HG03139 (cell line): ENCODE measurements at regions not wholly inside any gene's neighbourhood (a gene's known extent, or its start where the extent isn't known, plus 50 kb on each side); places are given as distances from the start of the nearest gene placed in this dataset.
A peak's percentile ranks its signal among the peaks of the same experiment; 100 is the strongest.
"Not testable (repeated sequence)": the region's sequence is repeated elsewhere in the genome, so short reads cannot be mapped to it uniquely, and the experiment has no call there.

Source experiments
- ATAC-seq: cut with Tn5 transposase; IDR thresholded peaks from one replicate; pipeline ENCODE4 v1.9.1; 2021; ENCODE audit not compliant: unreplicated experiment

DNA sequence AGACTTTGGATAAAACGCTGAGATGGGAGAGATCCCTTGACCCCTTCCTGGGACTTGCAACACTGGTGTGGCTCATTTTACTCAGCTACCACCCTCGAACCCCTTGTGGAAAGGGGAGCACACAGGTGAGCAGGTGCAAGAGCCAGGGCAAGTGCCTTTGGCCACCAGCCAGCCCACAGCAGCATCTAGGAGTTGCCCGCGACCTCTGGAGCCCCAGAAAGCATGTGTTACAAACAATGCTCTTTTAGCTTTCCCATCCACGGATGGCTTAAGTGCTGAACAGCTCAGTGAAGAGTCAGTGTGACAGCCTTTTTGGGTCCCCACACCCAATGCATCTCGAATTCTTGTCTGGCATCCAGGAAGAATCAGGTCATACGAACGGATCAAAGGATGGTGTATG is 197.8 kb downstream of the MEMO1 start:
- no peak for ATAC-seq

DNA sequence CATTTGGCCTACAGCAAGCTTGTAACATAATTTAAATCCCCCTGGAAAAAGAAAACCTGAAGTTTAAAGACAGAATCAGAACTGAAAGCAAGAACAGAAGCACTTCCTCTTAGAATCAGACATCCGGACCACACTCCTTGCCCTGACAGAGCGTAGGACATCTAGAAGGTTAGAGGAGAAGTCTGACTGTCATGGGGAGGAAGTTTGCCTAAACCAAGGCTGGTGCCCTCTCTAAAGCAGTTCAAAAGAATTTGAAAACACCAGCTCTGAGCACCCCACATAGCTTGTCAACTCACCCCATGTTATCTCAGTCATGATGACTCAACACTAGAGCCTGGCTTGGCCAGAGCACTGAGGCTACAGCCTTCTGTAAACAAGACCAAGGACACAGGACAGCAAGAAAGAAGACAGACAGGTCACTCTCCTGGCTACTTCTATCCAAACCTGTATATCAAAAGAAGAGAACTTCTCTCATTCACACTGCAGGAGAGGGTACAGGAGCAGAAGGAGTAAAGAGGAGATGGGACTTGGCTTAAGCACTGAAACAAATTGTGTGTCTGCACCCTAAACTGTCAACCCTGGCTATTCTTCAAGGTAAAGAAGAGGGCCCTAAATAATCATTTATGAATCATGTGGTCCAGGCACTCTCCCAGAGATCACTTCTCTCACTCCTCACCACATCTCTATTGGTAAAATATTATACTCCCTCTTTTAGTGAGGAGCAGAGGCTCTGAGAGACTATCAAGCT is 198.6 kb downstream of the MEMO1 start:
- peak; percentile 100 for ATAC-seq

DNA sequence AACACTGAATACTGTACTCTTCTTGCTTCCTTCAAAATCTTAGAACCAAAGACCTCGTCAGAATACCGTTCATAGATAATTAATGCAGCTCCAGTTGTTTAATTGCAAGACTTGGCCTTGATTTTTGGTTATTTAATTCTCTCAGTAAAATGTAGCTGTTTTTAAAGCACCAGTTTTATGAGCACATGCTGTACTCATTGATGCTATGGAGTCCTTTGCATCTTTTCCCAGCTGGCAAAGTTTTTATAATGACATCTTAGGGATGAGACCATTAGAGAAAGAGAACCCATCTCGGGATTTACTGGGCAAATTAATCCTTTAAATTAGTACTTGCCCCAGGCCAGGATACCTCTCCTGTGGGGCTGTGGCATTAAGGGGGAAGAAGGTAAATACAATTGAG is 199.3 kb downstream of the MEMO1 start:
- ATAC-seq = no peak

DNA sequence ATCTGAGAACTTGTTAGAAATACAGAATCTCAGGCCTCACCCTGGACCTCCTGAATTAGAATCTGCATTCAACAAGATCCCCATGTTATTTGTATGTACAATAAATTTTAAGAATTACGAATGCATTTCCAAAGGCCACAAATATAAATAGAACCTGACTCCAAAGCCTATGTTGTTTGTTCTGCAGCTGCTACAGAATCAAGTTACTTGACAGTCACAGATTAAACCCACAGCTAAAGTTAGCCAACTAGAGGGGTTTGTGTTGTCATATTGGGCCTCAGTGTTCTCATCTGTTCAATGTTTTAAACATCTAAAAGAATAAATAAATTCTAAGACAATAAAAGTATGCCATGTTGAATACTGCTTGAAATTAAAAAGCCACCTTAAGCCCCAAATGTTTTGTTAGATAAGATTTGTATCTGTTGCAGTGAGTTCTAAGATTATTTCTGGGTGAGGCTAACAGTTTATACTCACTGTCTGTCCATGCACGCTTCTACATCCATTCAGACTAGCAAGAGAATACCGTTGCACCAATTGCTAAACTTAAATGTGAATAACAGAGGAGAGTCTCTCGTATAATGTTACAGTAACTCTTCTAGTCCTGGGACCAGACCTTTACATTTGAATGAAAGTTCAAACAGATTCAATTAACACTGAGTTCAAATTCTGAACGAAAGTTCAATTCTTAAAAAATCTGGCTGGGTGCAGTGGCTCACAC is 200.4 kb downstream of the MEMO1 start:
- no peak for ATAC-seq

DNA sequence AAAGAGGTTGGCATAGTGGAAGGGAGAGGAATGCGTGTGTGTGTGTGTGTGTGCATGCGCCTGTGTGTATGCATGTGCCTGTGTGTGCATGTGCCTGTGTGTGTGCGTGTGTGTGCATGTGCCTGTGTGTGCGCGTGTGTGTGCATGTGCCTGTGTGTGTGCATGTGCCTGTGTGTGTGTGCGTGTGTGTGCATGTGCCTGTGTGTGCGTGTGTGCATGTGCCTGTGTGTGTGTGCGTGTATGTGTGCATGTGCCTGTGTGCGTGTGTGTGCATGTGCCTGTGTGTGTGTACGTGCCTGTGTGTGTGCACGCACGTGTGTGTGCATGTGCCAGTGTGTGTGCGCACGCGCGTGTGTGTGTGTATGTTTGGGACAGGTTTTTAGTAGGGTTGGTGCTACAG is 205.1 kb downstream of the MEMO1 start:
- ATAC-seq = no peak

DNA sequence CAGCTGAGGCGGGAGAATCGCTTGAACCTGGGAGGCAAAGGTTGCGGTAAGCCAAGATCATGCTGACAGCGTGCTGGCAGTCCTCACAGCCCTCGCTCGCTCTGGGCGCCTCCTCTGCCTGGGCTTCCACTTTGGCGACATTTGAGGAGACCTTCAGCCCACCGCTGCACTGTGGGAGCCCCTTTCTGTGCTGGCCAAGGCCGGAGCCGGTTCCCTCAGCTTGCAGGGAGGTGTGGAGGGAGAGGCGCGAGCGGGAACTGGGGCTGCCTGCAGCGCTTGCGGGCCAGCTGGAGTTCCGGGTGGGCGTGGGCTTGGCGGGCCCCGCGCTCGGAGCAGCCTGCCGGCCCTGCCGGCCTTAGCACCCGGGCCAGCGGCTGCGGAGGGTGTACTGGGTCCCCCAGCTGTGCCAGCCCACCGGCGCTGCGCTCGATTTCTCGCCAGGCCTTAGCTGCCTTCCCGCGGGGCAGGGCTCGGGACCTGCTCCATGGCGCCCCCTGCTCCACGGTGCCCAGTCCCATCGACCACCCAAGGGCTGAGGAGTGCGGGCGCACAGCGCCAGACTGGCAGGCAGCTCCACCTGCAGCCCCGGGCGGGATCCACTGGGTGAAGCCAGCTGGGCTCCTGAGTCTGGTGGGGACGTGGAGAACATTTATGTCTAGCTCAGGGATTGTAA is 207.2 kb downstream of the MEMO1 start:
- not testable (repeated sequence) for ATAC-seq

DNA sequence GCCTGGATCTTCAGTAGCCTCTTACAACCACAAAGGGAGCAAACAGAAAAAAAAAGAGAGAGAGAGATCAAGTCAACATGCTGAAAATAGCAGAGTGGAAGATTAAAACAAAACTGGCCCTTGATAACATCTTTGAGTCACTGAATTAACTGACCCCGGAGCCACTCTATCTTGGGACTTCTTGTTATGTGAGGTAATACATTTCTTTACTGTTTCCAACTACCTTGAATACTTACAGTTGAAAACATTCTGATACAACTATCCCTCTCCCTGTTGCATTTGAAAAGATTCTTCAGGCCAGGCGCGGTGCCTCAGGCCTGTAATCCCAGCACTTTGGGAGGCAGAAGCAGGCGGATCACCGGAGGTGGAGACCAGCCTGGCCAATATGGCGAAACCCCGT is 208.1 kb downstream of the MEMO1 start:
- no peak for ATAC-seq

DNA sequence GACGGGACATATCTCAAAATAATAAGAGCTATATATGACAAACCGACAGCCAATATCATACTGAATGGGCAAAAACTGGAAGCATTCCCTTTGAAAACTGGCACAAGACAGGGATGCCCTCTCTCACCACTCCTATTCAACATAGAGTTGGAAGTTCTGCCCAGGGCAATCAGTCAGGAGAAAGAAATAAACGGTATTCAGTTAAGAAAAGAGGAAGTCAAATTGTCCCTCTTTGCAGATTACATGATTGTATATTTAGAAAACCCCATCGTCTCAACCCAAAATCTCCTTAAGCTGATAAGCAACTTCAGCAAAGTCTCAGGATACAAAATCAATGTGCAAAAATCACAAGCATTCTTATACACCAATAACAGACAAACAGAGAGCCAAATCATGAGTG is 211.5 kb downstream of the MEMO1 start:
- not testable (repeated sequence) for ATAC-seq

DNA sequence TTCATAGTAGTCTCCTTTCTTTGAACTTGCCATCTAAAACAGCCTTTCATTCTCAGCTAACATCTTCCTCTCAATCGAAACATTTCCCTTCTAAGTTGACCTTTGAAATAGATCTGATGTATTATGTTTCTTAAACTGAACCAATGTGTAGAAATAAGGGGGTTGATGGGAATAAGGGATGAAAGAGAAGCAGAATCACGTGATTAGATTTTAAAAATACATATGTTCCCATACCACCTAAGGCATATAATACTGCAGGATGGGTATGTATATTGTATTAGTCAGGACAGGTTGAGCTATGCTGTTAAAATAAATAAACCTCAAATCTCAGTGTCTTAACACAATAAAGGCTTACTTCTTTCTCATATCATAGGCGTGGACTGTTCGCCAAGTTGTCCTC is 207.5 kb upstream of the SRD5A2 start:
- no peak for ATAC-seq

DNA sequence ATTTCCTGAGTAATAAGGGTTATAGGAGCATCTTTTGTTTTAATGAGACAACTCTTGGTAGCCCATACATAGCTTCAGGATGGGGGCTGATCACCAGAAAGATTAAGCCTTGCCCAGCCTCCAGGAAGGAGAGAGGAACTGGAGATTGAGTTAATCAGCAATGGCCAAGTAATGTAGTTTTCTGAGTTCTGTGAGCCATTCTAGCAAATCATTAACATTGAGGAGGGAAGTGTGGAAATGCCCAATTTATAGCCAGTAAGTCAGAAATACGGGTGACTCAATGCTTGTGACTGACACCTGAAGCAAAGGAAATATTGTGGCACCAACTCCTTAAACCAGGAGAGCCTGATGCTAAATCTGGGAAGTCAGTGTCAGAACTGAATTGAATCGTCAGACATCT is 205.1 kb upstream of the SRD5A2 start:
- ATAC-seq = no peak

DNA sequence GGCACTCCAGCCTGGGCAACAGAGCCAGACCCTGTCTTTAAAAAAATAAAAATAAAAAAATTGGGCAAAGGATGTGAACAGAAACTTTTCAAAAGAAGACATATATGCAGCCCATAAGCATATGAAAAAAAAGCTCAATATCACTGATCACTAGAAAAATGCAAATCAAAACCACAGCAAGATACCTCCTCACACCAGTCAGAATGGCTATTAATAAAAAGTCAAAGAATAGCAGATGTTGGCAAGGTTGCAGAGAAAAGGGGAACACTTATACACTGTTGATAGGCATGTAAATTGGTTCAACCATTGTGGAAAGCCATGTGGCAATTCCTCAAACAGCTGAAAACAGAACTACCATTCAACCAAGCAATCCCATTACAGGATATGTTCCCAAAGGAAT is 204.1 kb upstream of the SRD5A2 start:
- ATAC-seq = no peak

DNA sequence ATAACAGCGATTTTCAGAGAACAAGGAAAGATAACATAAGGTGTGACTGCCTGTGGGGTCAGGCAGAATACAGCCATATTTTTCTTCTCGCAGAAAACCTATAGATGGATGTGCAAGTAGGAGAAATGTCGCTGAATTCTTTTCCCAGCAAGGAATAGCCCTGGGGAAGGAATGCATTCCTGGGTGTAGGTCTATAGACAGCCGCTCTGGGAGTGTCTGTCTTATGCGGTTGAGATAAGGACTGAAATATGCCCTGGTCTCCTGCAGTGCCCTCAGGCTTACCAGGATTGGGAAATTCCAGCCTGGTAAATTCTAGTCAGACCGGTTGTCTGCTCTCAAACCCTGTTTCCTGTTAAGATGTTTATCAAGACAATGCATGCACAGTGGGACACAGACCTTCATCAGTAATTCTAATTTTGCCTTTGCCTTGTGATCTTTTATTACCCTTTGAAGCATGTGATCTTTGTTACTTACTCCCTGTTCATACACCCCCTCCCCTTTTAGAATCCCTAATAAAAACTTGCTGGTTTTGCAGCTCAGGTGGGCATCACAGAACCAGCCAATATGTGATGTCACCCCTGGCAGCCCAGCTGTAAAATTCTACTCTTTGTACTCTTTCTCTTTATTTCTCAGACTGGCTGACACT is 202.8 kb upstream of the SRD5A2 start:
- not testable (repeated sequence) for ATAC-seq

DNA sequence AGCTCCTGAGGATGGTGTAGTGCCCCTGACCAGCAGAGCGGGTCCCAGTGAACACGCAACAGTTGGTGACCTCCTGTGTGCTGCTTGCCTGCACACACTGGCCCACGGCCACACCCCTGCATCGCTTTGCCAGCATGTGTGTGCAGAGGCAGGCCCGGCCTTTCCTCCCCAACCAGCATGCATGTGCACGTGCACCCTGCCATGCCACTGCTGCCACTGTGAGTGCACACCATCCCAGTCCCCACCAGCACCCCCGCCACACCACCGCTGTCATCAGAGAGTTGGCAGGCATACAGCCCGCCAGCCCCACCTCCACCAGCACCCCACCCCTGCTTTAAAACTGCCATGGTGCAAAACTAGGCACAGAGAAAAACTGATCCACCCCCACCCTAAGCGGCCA is 197.4 kb upstream of the SRD5A2 start:
- ATAC-seq = no peak

DNA sequence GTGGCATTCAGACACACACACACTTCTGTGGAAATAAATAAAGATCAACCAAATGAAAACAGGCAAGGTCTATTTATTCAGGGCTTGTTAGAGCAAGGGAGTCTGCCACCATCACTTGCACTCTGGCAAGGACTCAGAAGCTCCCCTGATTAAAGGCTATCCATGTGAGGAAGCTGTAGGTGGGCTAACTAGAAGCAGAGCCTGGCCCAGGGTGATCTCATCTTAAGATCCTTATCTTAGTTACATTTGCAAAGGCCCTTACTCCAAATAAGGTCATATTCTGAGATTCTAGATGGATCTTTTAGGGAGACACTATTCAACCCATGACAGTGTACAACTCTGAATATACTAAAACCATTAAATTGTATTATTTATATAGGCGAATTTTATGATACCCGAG is 190.0 kb upstream of the SRD5A2 start:
- ATAC-seq = no peak

DNA sequence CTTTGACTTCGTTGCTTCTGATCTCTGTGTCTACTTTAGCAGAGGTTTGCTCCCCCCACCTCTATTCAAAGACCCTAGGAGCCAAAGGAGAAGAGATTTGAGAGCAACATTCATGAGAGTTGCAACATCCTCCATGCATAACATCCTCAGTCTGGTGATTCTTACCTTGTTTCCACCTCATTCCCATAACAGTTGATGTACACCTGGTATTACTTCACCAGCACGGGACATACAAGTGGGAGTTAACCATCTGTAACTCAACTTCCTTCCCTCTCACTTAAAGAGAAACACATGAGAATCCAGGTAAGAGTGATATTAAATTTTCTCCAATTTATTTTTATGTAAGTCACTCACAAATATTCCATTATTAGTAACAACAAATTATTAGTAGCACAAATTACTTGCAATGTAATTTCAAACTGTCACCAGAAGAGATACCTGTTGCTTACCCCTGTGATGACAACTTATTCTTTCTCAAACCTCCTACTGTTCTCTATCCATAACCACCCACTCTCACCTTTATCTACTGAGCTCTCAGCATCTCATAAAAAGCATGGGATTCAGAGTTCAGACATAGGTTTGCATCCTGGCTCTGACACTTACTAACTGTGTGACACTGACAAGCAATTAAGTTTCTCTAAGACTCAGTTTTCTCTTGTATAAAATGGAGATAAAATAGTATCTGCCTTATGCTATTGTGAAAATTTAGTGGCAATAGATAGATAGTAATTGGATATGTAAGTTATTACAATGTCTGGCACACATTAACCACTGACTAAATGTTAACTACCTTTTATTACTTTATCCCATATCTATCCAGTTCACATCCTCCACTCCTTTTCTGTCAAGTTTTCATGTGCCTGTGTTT is 184.6 kb upstream of the SRD5A2 start:
- ATAC-seq = no peak

DNA sequence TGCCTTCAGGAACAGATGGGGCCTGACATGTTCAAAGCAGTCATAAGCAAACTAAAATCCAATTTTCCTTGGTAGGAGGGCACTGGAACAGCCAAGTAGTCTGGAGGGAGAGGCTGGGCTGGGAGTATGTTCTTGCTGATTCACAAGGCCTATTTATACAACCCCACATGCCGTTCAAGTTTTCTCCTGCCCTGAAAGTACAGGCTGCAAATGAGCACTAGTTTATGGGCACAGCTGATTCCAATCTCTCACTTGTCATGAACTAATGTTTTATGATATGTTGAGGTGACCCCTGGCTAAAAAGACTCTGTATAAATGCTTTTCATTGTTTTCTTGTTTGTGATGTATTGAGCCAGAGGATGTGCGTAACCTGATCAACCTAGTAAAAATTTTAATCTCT is 183.4 kb upstream of the SRD5A2 start:
- no peak for ATAC-seq

DNA sequence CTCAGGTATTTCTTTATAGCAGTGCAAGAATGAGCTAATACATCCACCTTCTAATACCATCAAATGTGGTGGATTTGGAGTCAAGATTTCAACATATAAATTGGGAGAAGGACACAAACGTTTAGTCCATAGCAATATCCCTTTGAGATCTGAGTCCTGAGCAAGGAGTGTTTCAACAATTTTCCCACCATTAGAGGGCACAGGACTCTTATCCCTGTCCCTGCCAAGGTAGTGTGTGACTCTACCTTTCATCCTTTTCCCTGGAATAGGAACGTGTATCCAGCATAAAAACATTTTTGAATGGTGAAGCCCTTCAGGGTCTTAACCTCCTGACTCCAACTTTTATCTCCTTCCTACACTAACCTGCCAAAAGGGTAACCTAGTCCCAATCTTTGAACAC is 181.3 kb upstream of the SRD5A2 start:
- no peak for ATAC-seq

DNA sequence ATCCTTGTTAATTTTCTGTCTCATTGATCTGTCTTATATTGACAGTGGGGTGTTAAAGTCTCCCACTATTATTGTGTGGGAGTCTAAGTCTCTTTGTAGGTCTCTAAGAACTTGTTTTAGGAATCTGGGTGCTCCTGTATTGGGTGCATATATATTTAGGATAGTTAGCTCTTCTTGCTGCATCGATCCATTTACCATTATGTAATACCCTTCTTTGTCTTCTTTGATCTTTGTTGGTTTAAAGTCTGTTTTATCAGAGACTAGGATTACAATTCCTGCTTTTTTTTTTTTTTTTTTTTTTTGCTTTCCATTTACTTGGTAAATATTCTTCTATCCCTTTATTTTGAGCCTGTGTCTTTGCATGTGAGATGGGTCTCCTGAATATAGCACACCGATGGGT is 176.6 kb upstream of the SRD5A2 start:
- ATAC-seq = not testable (repeated sequence)

DNA sequence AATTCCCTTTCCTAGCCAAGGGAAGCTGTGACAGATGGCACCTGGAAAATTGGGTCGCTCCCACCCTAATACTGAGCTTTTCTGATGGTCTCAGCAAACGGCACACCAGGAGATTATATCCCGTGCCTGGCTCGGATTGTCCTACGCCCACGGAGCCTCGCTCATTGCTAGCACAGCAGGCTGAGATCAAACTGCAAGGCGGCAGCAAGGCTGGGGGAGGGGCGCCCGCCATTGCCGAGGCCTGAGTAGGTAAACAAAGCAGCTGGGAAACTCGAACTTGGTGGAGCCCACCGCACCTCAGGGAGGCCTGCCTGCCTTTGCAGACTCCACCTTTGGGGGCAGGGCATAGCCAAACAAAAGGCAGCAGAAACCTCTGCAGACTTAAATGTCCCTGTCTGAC is 168.0 kb upstream of the SRD5A2 start:
- ATAC-seq = not testable (repeated sequence)

DNA sequence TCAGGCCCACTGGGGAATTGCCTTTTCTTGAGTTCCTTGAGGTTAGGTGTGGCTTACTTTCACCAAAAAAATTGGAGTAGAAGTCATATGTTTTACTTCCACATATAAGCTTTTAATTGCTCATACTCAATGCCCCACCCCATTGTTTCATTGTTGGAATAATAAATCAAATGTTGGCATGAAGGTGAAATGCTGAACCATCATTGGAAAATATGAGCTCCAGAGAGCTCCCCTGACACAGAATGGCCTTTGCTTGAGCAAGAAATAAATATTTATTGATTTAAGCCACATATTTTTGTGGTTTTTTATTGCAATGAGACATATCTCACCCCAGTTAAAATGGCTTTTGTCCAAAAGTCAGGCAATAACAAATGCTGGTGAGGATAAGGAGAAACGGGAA is 167.3 kb upstream of the SRD5A2 start:
- ATAC-seq = no peak

DNA sequence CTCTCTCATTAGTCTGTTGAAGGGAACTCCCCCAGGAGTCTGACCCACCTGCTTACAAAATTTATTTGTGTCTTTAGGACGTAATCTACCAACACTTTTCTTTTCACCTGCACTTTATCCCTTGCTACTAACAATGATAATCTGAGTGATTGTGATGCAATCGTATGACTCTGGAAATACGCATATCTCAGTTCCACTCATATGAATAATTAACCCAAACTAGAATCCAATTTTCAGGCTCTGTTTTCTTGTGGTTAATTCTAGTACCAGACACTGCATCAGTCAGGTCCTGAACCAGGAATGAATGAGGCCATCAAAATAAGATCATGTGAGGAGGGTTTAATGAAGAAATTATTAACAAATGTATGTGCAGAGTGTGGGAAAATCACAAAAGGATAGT is 158.4 kb upstream of the SRD5A2 start:
- ATAC-seq = no peak
